GM12892 (cell line): ENCODE measurements at regions not wholly inside any gene's neighbourhood (a gene's known extent, or its start where the extent isn't known, plus 50 kb on each side); places are given as distances from the start of the nearest gene placed in this dataset.

Source experiments
- POLR2A ChIP-seq: IDR thresholded peaks from 2 replicates; pipeline ENCODE4 v1.6.1; 2011; ENCODE audit warnings: low read depth, low read length, control low read depth
- POLR2AphosphoS5 ChIP-seq: IDR thresholded peaks from 2 replicates; pipeline ENCODE4 v1.6.1; 2011; ENCODE audit warnings: low read depth, low read length, control low read depth

GRCh38 chr5:72562717-72563116, 55.5 kb upstream of the ZNF366 start:
- TF ChIP-seq POLR2AphosphoS5 (no peak), POLR2A (no peak)
